HFFc6 (cell line): ENCODE measurements at regions not wholly inside any gene's neighbourhood (a gene's known extent, or its start where the extent isn't known, plus 50 kb on each side); places are given as distances from the start of the nearest gene placed in this dataset.

ENCODE experiments used
- DNase-seq: peaks from one replicate; pipeline ENCODE4 v3.0.0-alpha.2; 2018
- H3K27ac Mint-ChIP-seq: 2 replicates; pipeline ENCODE4 v1.8.0; 2020; ENCODE audit warnings: mild to moderate bottlenecking, mixed read lengths
- H3K27me3 Mint-ChIP-seq: 2 replicates; pipeline ENCODE4 v1.8.0; 2021; ENCODE audit warnings: mild to moderate bottlenecking, moderate library complexity, mixed read lengths; ENCODE audit not compliant: insufficient read depth
- H3K36me3 Mint-ChIP-seq: 2 replicates; pipeline ENCODE4 v1.8.0; 2021; ENCODE audit warnings: low read depth, mixed read lengths
- H3K4me1 Mint-ChIP-seq: 2 replicates; pipeline ENCODE4 v1.8.0; 2020; ENCODE audit warnings: low read depth, mixed read lengths
- H3K4me3 Mint-ChIP-seq: 2 replicates; pipeline ENCODE4 v1.8.0; 2020; ENCODE audit warnings: mild to moderate bottlenecking, moderate library complexity, mixed read lengths
- H3K9me3 Mint-ChIP-seq: 2 replicates; pipeline ENCODE4 v1.8.0; 2020; ENCODE audit warnings: mild to moderate bottlenecking, mixed read lengths
- CTCF ChIP-seq: fragments of 200-600 bp; sonication (generic); IDR thresholded peaks from 2 replicates; pipeline ENCODE4 v1.5.0; 2021; ENCODE audit warnings: antibody characterized with exemption, mild to moderate bottlenecking

- no peak for TF ChIP-seq CTCF
- Mint-ChIP-seq H3K27me3 (peaks cover 4% of the 10 kb centered on the region; the same call in 1 of the 2 replicates), H3K36me3 (peaks cover 5% of the 10 kb centered on the region), H3K4me3 (no peak overlapping the region), H3K4me1 (peaks cover 25% of the 10 kb centered on the region), H3K27ac (no peak overlapping the region), H3K9me3 (no peaks in the 10 kb centered on the region; the same call in 1 of the 2 replicates)
- DNase-seq: no peak
Observed at GRCh38 chr9:16221366-16221765, 649.1 kb downstream of the BNC2 start.

GRCh38 chr9:16221822-16222547 lies 648.5 kb downstream of the BNC2 start:
- H3K27me3 Mint-ChIP-seq: peaks cover 4% of the 10 kb centered on the region; the same call in 1 of the 2 replicates
- peaks cover 5% of the 10 kb centered on the region for H3K36me3 Mint-ChIP-seq
- DNase-seq: no peak
- no peaks in the 10 kb centered on the region; the same call in 1 of the 2 replicates for H3K9me3 Mint-ChIP-seq
- no peak overlapping the region for H3K4me3 Mint-ChIP-seq
- no peak for TF ChIP-seq CTCF
- H3K4me1 Mint-ChIP-seq: peaks cover 25% of the 10 kb centered on the region
- no peak overlapping the region for H3K27ac Mint-ChIP-seq

- no peak overlapping the region for H3K4me3 Mint-ChIP-seq
- TF ChIP-seq CTCF: no peak
- peaks cover 21% of the 10 kb centered on the region for H3K4me1 Mint-ChIP-seq
- no peak overlapping the region for H3K27ac Mint-ChIP-seq
- DNase-seq: no peak
- peaks cover 5% of the 10 kb centered on the region for H3K36me3 Mint-ChIP-seq
- H3K27me3 Mint-ChIP-seq: peaks cover 4% of the 10 kb centered on the region; the same call in 1 of the 2 replicates
- H3K9me3 Mint-ChIP-seq: no peaks in the 10 kb centered on the region; the same call in 1 of the 2 replicates
Observed at GRCh38 chr9:16223074-16223871, 647.2 kb downstream of the BNC2 start.

- peaks cover 21% of the 10 kb centered on the region for H3K9me3 Mint-ChIP-seq
- no peak for DNase-seq
- H3K4me3 Mint-ChIP-seq: no peak overlapping the region
- peaks cover 1% of the 10 kb centered on the region for H3K27me3 Mint-ChIP-seq
- H3K36me3 Mint-ChIP-seq: peaks cover 12% of the 10 kb centered on the region
- peaks cover 2% of the 10 kb centered on the region for H3K4me1 Mint-ChIP-seq
- TF ChIP-seq CTCF: no peak
- no peak overlapping the region for H3K27ac Mint-ChIP-seq
Observed at GRCh38 chr9:16230731-16231130, 639.7 kb downstream of the BNC2 start.

GRCh38 chr9:16236311-16236710 lies 634.2 kb downstream of the BNC2 start:
- Mint-ChIP-seq H3K4me3 (peak overlapping the region; percentile 18; the same call in 1 of the 2 replicates), H3K9me3 (peaks cover 23% of the 10 kb centered on the region), H3K27me3 (peaks cover 1% of the 10 kb centered on the region; the same call in 1 of the 2 replicates), H3K36me3 (peaks cover 14% of the 10 kb centered on the region), H3K27ac (peak overlapping the region; percentile 37), H3K4me1 (peaks cover 41% of the 10 kb centered on the region)
- TF ChIP-seq CTCF: no peak
- peak; percentile 46 for DNase-seq
